ENCODE measurements at regions not wholly inside any gene's neighbourhood (a gene's known extent, or its start where the extent isn't known, plus 50 kb on each side); places are given as distances from the start of the nearest gene placed in this dataset.

GRCh38 chr6:63516186-63516944, 55.9 kb upstream of the LOC128125822 start:
- TF ChIP-seq, protein P1, sequence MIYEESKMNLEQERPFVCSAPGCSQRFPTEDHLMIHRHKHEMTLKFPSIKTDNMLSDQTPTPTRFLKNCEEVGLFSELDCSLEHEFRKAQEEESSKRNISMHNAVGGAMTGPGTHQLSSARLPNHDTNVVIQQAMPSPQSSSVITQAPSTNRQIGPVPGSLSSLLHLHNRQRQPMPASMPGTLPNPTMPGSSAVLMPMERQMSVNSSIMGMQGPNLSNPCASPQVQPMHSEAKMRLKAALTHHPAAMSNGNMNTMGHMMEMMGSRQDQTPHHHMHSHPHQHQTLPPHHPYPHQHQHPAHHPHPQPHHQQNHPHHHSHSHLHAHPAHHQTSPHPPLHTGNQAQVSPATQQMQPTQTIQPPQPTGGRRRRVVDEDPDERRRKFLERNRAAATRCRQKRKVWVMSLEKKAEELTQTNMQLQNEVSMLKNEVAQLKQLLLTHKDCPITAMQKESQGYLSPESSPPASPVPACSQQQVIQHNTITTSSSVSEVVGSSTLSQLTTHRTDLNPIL (CRISPR knock-in tag; IDR thresholded peaks at IDR 0.05; ENCODE audit: low read depth): no peak
- TF ChIP-seq TOX (CRISPR knock-in tag; IDR thresholded peaks at IDR 0.05; ENCODE audit: borderline replicate concordance) (no peak), ZNF8 (CRISPR knock-in tag; IDR thresholded peaks at IDR 0.05) (no peak), CSRNP3 (CRISPR knock-in tag; IDR thresholded peaks at IDR 0.05) (no peak), POU6F1 (CRISPR knock-in tag; IDR thresholded peaks at IDR 0.05; ENCODE audit: borderline replicate concordance, low read depth) (no peak), RARB (CRISPR knock-in tag; IDR thresholded peaks at IDR 0.05) (no peak), ZFP30 (CRISPR knock-in tag; IDR thresholded peaks at IDR 0.05) (no peak), TCF4 (CRISPR knock-in tag; IDR thresholded peaks at IDR 0.05; ENCODE audit: borderline replicate concordance) (no peak), CSDC2 (CRISPR knock-in tag; IDR thresholded peaks at IDR 0.05) (no peak), SNAI2 (CRISPR knock-in tag; IDR thresholded peaks at IDR 0.05) (no peak), ISL1 (CRISPR knock-in tag; IDR thresholded peaks at IDR 0.05) (no peak), ZNF565 (CRISPR knock-in tag; conservative IDR thresholded peaks at IDR 0.05; ENCODE audit: low read depth) (no peak), BACH2 (CRISPR knock-in tag; IDR thresholded peaks at IDR 0.05; ENCODE audit: borderline replicate concordance) (no peak), PATZ1 (CRISPR knock-in tag; IDR thresholded peaks at IDR 0.05; ENCODE audit: borderline replicate concordance) (no peak), PPARA (CRISPR knock-in tag; IDR thresholded peaks at IDR 0.05; ENCODE audit: borderline replicate concordance) (no peak), OSR1 (CRISPR knock-in tag; IDR thresholded peaks at IDR 0.05) (no peak), ZNF70 (CRISPR knock-in tag; IDR thresholded peaks at IDR 0.05) (no peak)
- ATAC-seq: no peak

- no peak for TF ChIP-seq OSR1 (CRISPR knock-in tag; IDR thresholded peaks at IDR 0.05)
- TF ChIP-seq, protein P2, sequence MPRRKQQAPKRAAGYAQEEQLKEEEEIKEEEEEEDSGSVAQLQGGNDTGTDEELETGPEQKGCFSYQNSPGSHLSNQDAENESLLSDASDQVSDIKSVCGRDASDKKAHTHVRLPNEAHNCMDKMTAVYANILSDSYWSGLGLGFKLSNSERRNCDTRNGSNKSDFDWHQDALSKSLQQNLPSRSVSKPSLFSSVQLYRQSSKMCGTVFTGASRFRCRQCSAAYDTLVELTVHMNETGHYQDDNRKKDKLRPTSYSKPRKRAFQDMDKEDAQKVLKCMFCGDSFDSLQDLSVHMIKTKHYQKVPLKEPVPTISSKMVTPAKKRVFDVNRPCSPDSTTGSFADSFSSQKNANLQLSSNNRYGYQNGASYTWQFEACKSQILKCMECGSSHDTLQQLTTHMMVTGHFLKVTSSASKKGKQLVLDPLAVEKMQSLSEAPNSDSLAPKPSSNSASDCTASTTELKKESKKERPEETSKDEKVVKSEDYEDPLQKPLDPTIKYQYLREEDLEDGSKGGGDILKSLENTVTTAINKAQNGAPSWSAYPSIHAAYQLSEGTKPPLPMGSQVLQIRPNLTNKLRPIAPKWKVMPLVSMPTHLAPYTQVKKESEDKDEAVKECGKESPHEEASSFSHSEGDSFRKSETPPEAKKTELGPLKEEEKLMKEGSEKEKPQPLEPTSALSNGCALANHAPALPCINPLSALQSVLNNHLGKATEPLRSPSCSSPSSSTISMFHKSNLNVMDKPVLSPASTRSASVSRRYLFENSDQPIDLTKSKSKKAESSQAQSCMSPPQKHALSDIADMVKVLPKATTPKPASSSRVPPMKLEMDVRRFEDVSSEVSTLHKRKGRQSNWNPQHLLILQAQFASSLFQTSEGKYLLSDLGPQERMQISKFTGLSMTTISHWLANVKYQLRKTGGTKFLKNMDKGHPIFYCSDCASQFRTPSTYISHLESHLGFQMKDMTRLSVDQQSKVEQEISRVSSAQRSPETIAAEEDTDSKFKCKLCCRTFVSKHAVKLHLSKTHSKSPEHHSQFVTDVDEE (CRISPR knock-in tag; IDR thresholded peaks at IDR 0.05): no peak
- no peak for TF ChIP-seq CSDC2 (CRISPR knock-in tag; IDR thresholded peaks at IDR 0.05)
- TF ChIP-seq RARB (CRISPR knock-in tag; IDR thresholded peaks at IDR 0.05): no peak
- TF ChIP-seq GLIS3 (CRISPR knock-in tag; IDR thresholded peaks at IDR 0.05): no peak
- TF ChIP-seq ZFP3 (CRISPR knock-in tag; IDR thresholded peaks at IDR 0.05): no peak
- TF ChIP-seq TOX (CRISPR knock-in tag; IDR thresholded peaks at IDR 0.05; ENCODE audit: borderline replicate concordance): no peak
- no peak for TF ChIP-seq PATZ1 (CRISPR knock-in tag; IDR thresholded peaks at IDR 0.05; ENCODE audit: borderline replicate concordance)
- TF ChIP-seq ZNF70 (CRISPR knock-in tag; IDR thresholded peaks at IDR 0.05): no peak
- TF ChIP-seq POU6F1 (CRISPR knock-in tag; IDR thresholded peaks at IDR 0.05; ENCODE audit: borderline replicate concordance, low read depth): no peak
- no peak for TF ChIP-seq PPARA (CRISPR knock-in tag; IDR thresholded peaks at IDR 0.05; ENCODE audit: borderline replicate concordance)
- TF ChIP-seq TCF4 (CRISPR knock-in tag; IDR thresholded peaks at IDR 0.05; ENCODE audit: borderline replicate concordance): no peak
- no peak for TF ChIP-seq BACH2 (CRISPR knock-in tag; IDR thresholded peaks at IDR 0.05; ENCODE audit: borderline replicate concordance)
- no peak for TF ChIP-seq ARNTL (CRISPR knock-in tag; IDR thresholded peaks at IDR 0.05; ENCODE audit: borderline replicate concordance, low read depth)
- TF ChIP-seq ZNF8 (CRISPR knock-in tag; IDR thresholded peaks at IDR 0.05): no peak
- TF ChIP-seq SNAI2 (CRISPR knock-in tag; IDR thresholded peaks at IDR 0.05): no peak
- no peak for ATAC-seq
Observed at GRCh38 chr6:63517221-63517620, 55.1 kb upstream of the LOC128125822 start.
